HepG2 (cell line): ENCODE measurements at regions not wholly inside any gene's neighbourhood (a gene's known extent, or its start where the extent isn't known, plus 50 kb on each side); places are given as distances from the start of the nearest gene placed in this dataset.

Source experiments
- ATAC-seq: fragments of 200-7000 bp; cut with Tn5 transposase; 3 replicates; pipeline ENCODE4 v1.9.1; 2020; ENCODE audit warnings: mild to moderate bottlenecking, moderate library complexity
- BruUV-seq: library from RNA; stranded (reverse); fragments of 400-500 nt; replicated peaks from 2 replicates; lab custom pipeline; 2021; lab: Mats Ljungman, UMichigan
- CTCF ChIA-PET: fragments of 300-600 bp; formaldehyde crosslinking; extraction: SDS; loops from one replicate; lab custom pipeline; 2021; ENCODE audit warnings: low total read pairs, inconsistent platforms, low intra/inter-chr PET ratio; lab: Yijun Ruan, JAX
- POLR2A ChIA-PET: fragments of 350-600 bp; sonication (Branson Sonifier 250); formaldehyde crosslinking; loops from one replicate; lab custom pipeline; 2020; ENCODE audit warnings: antibody characterized with exemption, inconsistent platforms; lab: Yijun Ruan, JAX
- DNase-seq: peaks from one replicate; pipeline ENCODE4 v3.0.0-alpha.2; 2015; ENCODE audit warnings: low spot score
- FAIRE-seq: peaks from 3 replicates; lab custom pipeline; 2011; peaks lifted over from hg19 to GRCh38; lab: Jason Lieb, UNC
- H2AFZ ChIP-seq: one replicate; pipeline ENCODE4 v1.6.1; 2011; ENCODE audit warnings: low read length, inconsistent platforms
- H3K27ac ChIP-seq: fragments of 300-600 bp; 3 replicates; pipeline ENCODE4 v1.8.0; 2011; ENCODE audit warnings: mixed run types, mild to moderate bottlenecking, mixed read lengths, low read length, inconsistent platforms; ENCODE audit not compliant: insufficient read depth; ENCODE audit errors: extremely low read length
- H3K27me3 ChIP-seq, 2 experiments: fragments of 200-600 bp in 1 of 2; 2 replicates in 1 of 2; 3 replicates in 1 of 2; pipeline versions ENCODE4 v1.6.0 to v1.8.0; 2011; ENCODE audit warnings: low read length in 2 of 2, mild to moderate bottlenecking in 2 of 2, moderate library complexity in 2 of 2, inconsistent platforms in 1 of 2; ENCODE audit not compliant: insufficient read depth in 2 of 2, control insufficient read depth in 1 of 2
- H3K36me3 ChIP-seq, 2 experiments: fragments of 200-600 bp in 1 of 2; replicated peaks in 1 of 2; 2 replicates in 1 of 2; 3 replicates in 1 of 2; pipeline versions ENCODE4 v1.5.1 to v1.8.0; 2011; ENCODE audit warnings: low read length in 2 of 2, inconsistent platforms in 1 of 2; ENCODE audit not compliant: insufficient read depth in 2 of 2, control insufficient read depth in 1 of 2
- H3K4me1 ChIP-seq: 2 replicates; pipeline ENCODE4 v1.5.1; 2012; ENCODE audit warnings: low read length, inconsistent platforms; ENCODE audit not compliant: insufficient read depth
- H3K4me2 ChIP-seq: 2 replicates; pipeline ENCODE4 v1.6.0; 2011; ENCODE audit warnings: low read depth, low read length, inconsistent platforms
- H3K4me3 ChIP-seq, 3 experiments: fragments of 200-600 bp in 1 of 3; sonication (generic), shearing (Covaris generic) in 1 of 3; replicated peaks in 1 of 3; 2 replicates each; pipeline ENCODE4 v1.5.1; 2011 to 2016; ENCODE audit warnings: low read length in 3 of 3, inconsistent platforms in 2 of 3, low read depth in 2 of 3, mild to moderate bottlenecking in 2 of 3, control low read depth in 1 of 3, mixed read lengths in 1 of 3; ENCODE audit not compliant: insufficient read depth in 1 of 3
- H3K79me2 ChIP-seq: one replicate; pipeline ENCODE4 v1.6.1; 2011; ENCODE audit warnings: low read length, inconsistent platforms; ENCODE audit not compliant: insufficient read depth
- H3K9ac ChIP-seq: 2 replicates; pipeline ENCODE4 v1.6.0; 2011; ENCODE audit warnings: mild to moderate bottlenecking, low read depth, low read length, inconsistent platforms; ENCODE audit not compliant: insufficient read depth
- H3K9me3 ChIP-seq: 2 replicates; pipeline ENCODE4 v1.5.1; 2012; ENCODE audit warnings: mild to moderate bottlenecking, low read length
- H4K20me1 ChIP-seq: 2 replicates; pipeline ENCODE4 v1.6.0; 2011; ENCODE audit warnings: inconsistent platforms, mild to moderate bottlenecking, low read length, moderate library complexity; ENCODE audit not compliant: insufficient read depth
- CBX2 ChIP-seq, 2 experiments: fragments of 200-600 bp in 1 of 2; sonication (generic); formaldehyde crosslinking in 1 of 2; IDR thresholded peaks; 2 replicates each; pipeline versions ENCODE4 v1.7.0 to v1.8.1; 2018 to 2022; ENCODE audit warnings: low read depth in 2 of 2, low read length in 1 of 2, mild to moderate bottlenecking in 1 of 2, missing genetic modification reagents in 1 of 2
- ESRRA ChIP-seq: sonication (generic); formaldehyde crosslinking; IDR thresholded peaks from 2 replicates; pipeline ENCODE4 v1.5.1; 2020; ENCODE audit warnings: mild to moderate bottlenecking, low read depth, missing genetic modification reagents
- GATA4 ChIP-seq: sonication (generic); IDR thresholded peaks from 2 replicates; pipeline ENCODE4 v1.6.1; 2016; ENCODE audit warnings: antibody characterized with exemption, low read depth, borderline replicate concordance
- MATR3 ChIP-seq: sonication (generic); formaldehyde crosslinking; IDR thresholded peaks from 2 replicates; pipeline ENCODE4 v1.4.0; 2020; ENCODE audit warnings: missing genetic modification reagents
- MIER3 ChIP-seq: IDR thresholded peaks from 2 replicates; pipeline ENCODE4 v1.6.1; 2016; ENCODE audit warnings: missing compliant biosample characterization, borderline replicate concordance
- RNF2 ChIP-seq: fragments of 450-650 bp; conservative IDR thresholded peaks from 2 replicates; pipeline ENCODE4 v1.6.1; 2016; ENCODE audit warnings: low read depth
- SOX13 ChIP-seq, 3 experiments: fragments of 450-650 bp in 1 of 3; sonication (generic) in 1 of 3; formaldehyde crosslinking in 1 of 3; IDR thresholded peaks in 2 of 3; conservative IDR thresholded peaks in 1 of 3; 2 replicates each; pipeline versions ENCODE4 v1.5.0 to v1.6.1; 2016 to 2020; ENCODE audit warnings: antibody characterized with exemption in 1 of 3, mild to moderate bottlenecking in 1 of 3, missing compliant biosample characterization in 1 of 3, missing genetic modification reagents in 1 of 3, moderate library complexity in 1 of 3
- ZNF451 ChIP-seq: sonication (generic); formaldehyde crosslinking; IDR thresholded peaks from 2 replicates; pipeline ENCODE4 v1.5.0; 2020; ENCODE audit warnings: mild to moderate bottlenecking, missing genetic modification reagents
- ZNF543 ChIP-seq: sonication (generic); formaldehyde crosslinking; IDR thresholded peaks from 2 replicates; pipeline ENCODE4 v1.4.0; 2020; ENCODE audit warnings: mild to moderate bottlenecking, missing genetic modification reagents
- ZNF747 ChIP-seq: sonication (generic); formaldehyde crosslinking; IDR thresholded peaks from 2 replicates; pipeline ENCODE4 v1.8.1; 2023; ENCODE audit warnings: missing genetic modification reagents, mild to moderate bottlenecking, borderline replicate concordance
- ZNF749 ChIP-seq: sonication (generic); formaldehyde crosslinking; IDR thresholded peaks from 2 replicates; pipeline ENCODE4 v1.8.0; 2022; ENCODE audit warnings: mild to moderate bottlenecking, missing genetic modification reagents, moderate library complexity, borderline replicate concordance
- WGBS: methylation state at CpG from one replicate; pipeline ENCODE4 v1.1.6; 2017; ENCODE audit warnings: low lambda C conversion rate; 5-methylcytosine and 5-hydroxymethylcytosine counted together
- in situ Hi-C: cut with HindIII; loops from 2 replicates; pipeline ENCODE4 v1.10.0; 2017; ENCODE audit warnings: low pct_unique_long_range_greater_than_20kb; ENCODE audit not compliant: extremely low pct_ligation_motif_present
- intact Hi-C: fragments of 100-400 bp; cut with micrococcal nuclease; formaldehyde crosslinking; loops from one replicate; pipeline ENCODE4 v1.10.0; 2022; ENCODE audit not compliant: unreplicated experiment

DNA sequence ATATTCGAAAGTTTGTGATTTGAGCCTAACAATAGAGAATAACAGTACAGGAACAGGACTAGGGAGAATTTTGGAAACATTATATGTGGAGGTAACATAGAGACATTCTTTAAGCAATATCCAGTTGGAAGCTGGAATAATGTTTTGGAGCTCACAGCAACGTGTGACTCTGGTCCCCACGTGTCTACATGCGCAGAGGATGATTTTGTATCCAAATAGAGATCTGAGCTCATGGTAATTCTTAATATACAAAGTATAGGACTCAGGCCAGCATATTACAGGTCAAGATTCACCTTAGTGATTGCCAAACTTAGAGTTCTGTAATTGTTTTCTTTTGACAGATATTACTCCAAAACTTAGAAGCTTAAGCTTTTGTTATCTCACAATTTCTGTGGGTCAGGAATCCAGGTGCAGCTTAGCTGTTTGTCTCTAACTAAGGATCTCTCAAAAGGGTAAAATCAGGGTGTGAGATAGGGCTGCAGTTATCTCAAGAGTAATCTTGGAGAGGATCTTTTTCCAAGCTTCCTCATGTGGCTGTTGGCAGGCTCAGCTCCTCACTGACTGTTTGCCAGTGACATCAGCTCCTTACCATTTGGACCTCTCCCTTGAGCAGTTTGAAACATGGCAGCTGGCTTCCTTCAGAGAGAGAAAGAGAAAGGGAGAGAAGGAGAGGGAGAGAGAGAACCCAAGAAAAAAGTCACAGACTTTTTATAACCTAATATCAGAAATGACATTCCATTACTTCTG is 272.0 kb upstream of the ZNF462 start:
- FAIRE-seq, result no peak
- intact Hi-C loops, result no loop called here
- no peaks in the 10 kb centered on the region for H3K9me3 ChIP-seq
- H3K4me3 ChIP-seq, result no peak overlapping the region
- POLR2A ChIA-PET, result no interaction called here
- in situ Hi-C loops, result no loop called here
- H3K4me2 ChIP-seq, result no peak overlapping the region
- no peaks in the 10 kb centered on the region for H4K20me1 ChIP-seq
- no peak overlapping the region for H2AFZ ChIP-seq
- no peaks in the 10 kb centered on the region for H3K4me1 ChIP-seq
- no peak overlapping the region for H3K9ac ChIP-seq
- WGBS, result 0% methylated on average over 4 of the region's 4 CpGs
- no peaks in the 10 kb centered on the region for H3K79me2 ChIP-seq
- TF ChIP-seq GATA4 (no peak), ESRRA (no peak), CBX2 (IDR thresholded peaks at IDR 0.05; ENCODE audit: low read depth, low read length) (no peak), CBX2 (CRISPR knock-in tag; IDR thresholded peaks at IDR 0.05; ENCODE audit: low read depth) (no peak), RNF2 (no peak), MIER3 (CRISPR knock-in tag) (no peak), ZNF747 (CRISPR knock-in tag) (no peak), ZNF749 (CRISPR knock-in tag) (no peak), SOX13 (IDR thresholded peaks at IDR 0.05) (no peak), SOX13 (CRISPR knock-in tag; conservative IDR thresholded peaks at IDR 0.05 in 1 of 2, IDR thresholded peaks at IDR 0.05 in 1 of 2) (no peak), ZNF543 (CRISPR knock-in tag) (no peak), MATR3 (no peak), ZNF451 (no peak)
- no peaks in the 10 kb centered on the region for H3K27me3 ChIP-seq
- ATAC-seq, result no peak
- no peak overlapping the region for H3K27ac ChIP-seq
- H3K36me3 ChIP-seq, result no peaks in the 10 kb centered on the region
- CTCF ChIA-PET, result no interaction called here
- BruUV-seq, result no TSS peak
- no peak for DNase-seq
